ENCODE measurements at regions not wholly inside any gene's neighbourhood (a gene's known extent, or its start where the extent isn't known, plus 50 kb on each side); places are given as distances from the start of the nearest gene placed in this dataset.
"Not testable (repeated sequence)": the region's sequence is repeated elsewhere in the genome, so short reads cannot be mapped to it uniquely, and the experiment has no call there.

DNA sequence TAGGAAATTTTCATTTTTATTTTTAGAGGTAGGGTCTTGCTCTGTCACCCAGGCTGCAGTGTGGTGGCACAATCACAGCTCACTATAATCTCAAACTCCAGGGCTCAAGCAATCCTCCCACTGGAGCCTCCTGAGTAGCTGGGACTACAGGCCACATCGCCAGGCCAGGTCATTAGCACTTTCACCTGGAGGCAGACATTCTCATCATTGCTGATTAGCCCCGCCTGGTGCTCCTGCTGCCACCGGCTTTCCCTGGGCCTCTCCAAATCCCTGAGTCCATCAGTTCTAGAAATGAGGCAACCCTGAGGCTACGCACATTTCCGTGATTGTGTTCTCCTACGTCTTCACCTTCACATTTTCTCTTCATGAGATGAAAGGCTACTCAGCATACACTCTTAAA is 607.7 kb upstream of the NRSN1 start:
- no peak for DNase-seq

DNA sequence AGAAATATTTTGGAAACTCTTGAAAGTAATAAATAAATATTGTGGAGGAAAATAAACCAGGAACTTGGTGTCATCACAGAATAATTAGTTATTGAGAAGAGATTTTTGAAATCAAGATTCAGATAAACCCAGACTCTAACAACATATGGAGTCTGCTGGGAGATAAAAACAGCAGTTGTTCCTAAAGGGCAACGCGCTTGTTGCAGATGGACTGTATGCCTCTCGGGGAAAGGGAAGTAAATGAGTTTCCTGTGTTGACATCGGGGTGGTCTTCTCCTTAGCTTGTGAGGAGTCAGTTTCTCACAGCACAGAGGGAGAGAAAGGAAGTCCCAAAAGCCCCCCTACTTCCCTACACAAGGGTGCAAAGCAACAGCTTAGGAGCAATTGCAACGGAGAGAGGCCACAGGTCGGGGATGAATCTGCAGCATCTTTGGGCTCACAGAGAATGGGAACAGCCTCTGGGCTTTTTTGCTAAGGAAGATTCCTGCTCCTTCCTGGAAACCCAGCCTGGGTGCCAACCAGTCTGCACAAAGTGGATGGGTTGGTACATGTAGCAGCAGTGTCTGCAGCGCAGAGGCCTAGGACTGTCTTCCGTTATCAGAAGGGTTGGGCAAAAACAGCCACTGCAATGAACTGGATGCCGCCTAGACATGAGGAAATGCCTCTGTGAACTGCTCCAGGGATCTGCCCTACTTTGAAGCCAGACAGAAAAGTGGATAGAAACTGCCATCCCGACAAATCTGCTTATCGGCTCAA is 603.0 kb upstream of the NRSN1 start:
- Histone ChIP-seq H3K36me3 (no peaks in the 10 kb centered on the region), H3K4me1 (peaks cover 15% of the 10 kb centered on the region; the same call in 1 of the 2 replicates), H3K9me3 (replicated peaks) (no peaks in the 10 kb centered on the region), H3K27ac (peak overlapping the region; percentile 45), H3K4me3 (peak overlapping the region; percentile 12; the same call in 1 of the 2 replicates), H3K27me3 (no peaks in the 10 kb centered on the region)
- DNase-seq, result peak; percentile 18 to 42

More for the DNA sequence above, 607.7 kb upstream of the NRSN1 start:
- no peak overlapping the region for H3K27ac ChIP-seq
- no peaks in the 10 kb centered on the region; the same call in 1 of the 2 replicates for H3K4me1 ChIP-seq
- H3K27me3 ChIP-seq, result no peaks in the 10 kb centered on the region
- H3K9me3 ChIP-seq (replicated peaks), result no peaks in the 10 kb centered on the region
- no peaks in the 10 kb centered on the region for H3K36me3 ChIP-seq
- H3K4me3 ChIP-seq, result no peak overlapping the region

DNA sequence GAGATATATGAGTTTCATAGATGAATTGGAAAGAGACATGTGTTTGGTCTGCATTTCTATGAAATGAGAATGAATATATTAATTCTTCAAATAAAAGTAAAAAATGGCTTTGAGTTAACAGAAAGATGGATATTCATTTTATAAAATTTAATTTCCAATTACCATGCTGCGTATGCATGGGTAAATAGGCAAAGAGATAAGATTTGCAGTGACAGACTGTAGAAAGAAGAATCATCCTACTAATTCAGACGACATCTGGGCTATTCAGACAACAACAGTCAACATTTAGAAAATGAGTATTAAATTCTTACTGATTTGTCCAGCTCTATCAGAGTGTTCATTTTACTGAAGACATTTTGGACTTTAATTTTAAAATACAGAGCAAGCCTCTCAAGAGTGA is 602.2 kb upstream of the NRSN1 start:
- Histone ChIP-seq H3K36me3 (no peaks in the 10 kb centered on the region), H3K27me3 (no peaks in the 10 kb centered on the region), H3K4me3 (no peak overlapping the region), H3K27ac (peak overlapping the region; percentile 45), H3K4me1 (peaks cover 15% of the 10 kb centered on the region; the same call in 1 of the 2 replicates), H3K9me3 (replicated peaks) (no peaks in the 10 kb centered on the region)
- no peak for DNase-seq

DNA sequence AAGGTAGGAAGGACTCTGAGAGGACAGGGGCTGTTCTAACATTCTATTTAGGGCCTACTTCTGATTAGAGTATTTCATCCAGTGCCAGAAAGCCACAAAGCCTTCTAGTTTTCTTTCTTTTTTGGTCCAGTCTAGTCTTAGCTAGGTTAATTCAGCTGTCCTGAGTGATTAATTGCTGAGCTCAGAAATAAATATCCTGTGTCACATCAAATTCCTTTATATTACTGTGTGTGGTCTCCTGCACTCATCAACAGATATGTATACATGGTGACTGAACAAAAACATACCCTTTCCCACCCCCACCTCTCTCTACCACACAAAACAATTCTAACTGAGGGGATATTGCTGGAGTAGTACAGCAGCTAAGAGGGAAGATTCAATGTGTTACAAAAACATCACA is 601.5 kb upstream of the NRSN1 start:
- Histone ChIP-seq H3K27me3 (no peaks in the 10 kb centered on the region), H3K36me3 (no peaks in the 10 kb centered on the region), H3K4me3 (no peak overlapping the region), H3K4me1 (peaks cover 15% of the 10 kb centered on the region; the same call in 1 of the 2 replicates), H3K27ac (peak overlapping the region; percentile 45; the same call in 1 of the 2 replicates), H3K9me3 (replicated peaks) (no peaks in the 10 kb centered on the region)
- peak in 1 of 2 experiments; percentile 58 for DNase-seq

DNA sequence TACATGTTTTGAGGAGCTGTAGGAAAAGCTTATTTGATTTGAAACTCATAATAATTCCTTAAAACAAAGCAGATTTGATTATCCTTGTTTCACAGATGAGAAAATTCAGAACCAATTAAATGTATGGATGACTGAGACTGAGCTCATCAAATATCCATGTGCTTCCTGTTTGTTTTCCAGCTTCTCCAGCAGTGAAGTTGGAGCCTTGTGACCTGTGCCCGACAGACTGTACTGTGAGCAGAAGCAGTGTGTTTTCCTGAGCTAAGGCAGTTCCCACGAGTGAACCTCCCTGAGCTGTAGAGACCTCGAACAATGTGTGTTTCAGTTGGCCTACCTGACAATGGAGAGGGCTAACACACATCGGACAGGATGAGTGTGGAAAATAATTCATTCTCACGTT is 599.5 kb upstream of the NRSN1 start:
- Histone ChIP-seq H3K27me3 (no peaks in the 10 kb centered on the region), H3K9me3 (replicated peaks) (no peaks in the 10 kb centered on the region), H3K4me1 (peaks cover 15% of the 10 kb centered on the region; the same call in 1 of the 2 replicates), H3K27ac (no peak overlapping the region), H3K4me3 (no peak overlapping the region), H3K36me3 (no peaks in the 10 kb centered on the region)
- DNase-seq, result no peak

DNA sequence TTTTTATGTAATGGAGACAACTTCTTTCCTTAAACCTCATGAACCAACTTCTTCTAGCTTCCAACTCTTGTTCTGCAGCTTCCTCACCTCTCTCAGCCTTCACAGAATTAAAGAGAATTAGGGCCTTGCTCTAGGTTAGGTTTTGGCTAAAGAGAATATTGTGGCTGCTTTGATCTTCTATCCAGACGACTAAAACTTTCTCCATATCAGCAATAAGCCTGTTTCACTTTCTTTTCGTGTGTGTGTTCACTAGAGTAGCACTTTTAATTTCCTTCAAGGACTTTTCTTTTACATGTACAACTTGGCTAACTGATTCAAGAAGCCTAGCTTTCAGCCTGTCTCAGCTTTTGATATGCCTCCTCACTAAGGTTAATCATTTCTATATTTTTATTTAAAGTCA is 596.1 kb upstream of the NRSN1 start:
- H3K9me3 ChIP-seq (replicated peaks), result no peaks in the 10 kb centered on the region
- no peak overlapping the region for H3K27ac ChIP-seq
- H3K27me3 ChIP-seq, result no peaks in the 10 kb centered on the region
- DNase-seq, result no peak
- H3K4me1 ChIP-seq, result peaks cover 5% of the 10 kb centered on the region; the same call in 1 of the 2 replicates
- no peak overlapping the region for H3K4me3 ChIP-seq
- H3K36me3 ChIP-seq, result no peaks in the 10 kb centered on the region

- DNase-seq, result peak in 1 of 2 experiments; percentile 31
- Histone ChIP-seq H3K9me3 (replicated peaks) (no peaks in the 10 kb centered on the region), H3K4me3 (no peak overlapping the region), H3K27ac (no peak overlapping the region; the same call in 1 of the 2 replicates), H3K27me3 (no peaks in the 10 kb centered on the region), H3K36me3 (no peaks in the 10 kb centered on the region), H3K4me1 (peaks cover 3% of the 10 kb centered on the region; the same call in 1 of the 2 replicates)
Observed at GRCh38 chr6:23531666-23532065, 594.3 kb upstream of the NRSN1 start.

DNA sequence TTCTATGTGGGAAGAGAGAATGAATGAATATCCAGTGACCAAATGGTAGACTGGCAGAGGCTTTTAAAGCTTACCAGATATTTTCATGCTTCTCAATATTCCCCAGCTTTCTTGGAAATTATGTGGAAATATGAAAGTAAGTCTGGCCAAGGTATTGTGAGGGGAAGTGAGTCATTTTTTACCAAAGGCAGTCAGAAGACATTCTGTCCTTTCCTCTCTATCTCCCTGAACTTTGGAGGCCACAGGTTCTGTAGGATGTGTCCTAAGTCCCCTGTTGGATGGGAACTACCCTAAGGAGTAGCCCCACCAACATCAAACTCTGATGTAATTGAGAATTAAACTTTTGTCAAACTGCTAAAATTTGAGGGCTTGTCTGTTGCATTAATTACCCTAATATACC is 593.8 kb upstream of the NRSN1 start:
- Histone ChIP-seq H3K4me3 (no peak overlapping the region), H3K4me1 (peaks cover 3% of the 10 kb centered on the region; the same call in 1 of the 2 replicates), H3K27me3 (no peaks in the 10 kb centered on the region), H3K27ac (no peak overlapping the region; the same call in 1 of the 2 replicates), H3K36me3 (no peaks in the 10 kb centered on the region), H3K9me3 (replicated peaks) (no peaks in the 10 kb centered on the region)
- no peak for DNase-seq

GRCh38 chr6:23533311-23533710 is 592.7 kb upstream of the NRSN1 start:
- Histone ChIP-seq H3K36me3 (no peaks in the 10 kb centered on the region), H3K27ac (no peak overlapping the region), H3K27me3 (no peaks in the 10 kb centered on the region), H3K9me3 (replicated peaks) (no peaks in the 10 kb centered on the region), H3K4me1 (peaks cover 3% of the 10 kb centered on the region; the same call in 1 of the 2 replicates), H3K4me3 (no peak overlapping the region)
- DNase-seq, result no peak

DNA sequence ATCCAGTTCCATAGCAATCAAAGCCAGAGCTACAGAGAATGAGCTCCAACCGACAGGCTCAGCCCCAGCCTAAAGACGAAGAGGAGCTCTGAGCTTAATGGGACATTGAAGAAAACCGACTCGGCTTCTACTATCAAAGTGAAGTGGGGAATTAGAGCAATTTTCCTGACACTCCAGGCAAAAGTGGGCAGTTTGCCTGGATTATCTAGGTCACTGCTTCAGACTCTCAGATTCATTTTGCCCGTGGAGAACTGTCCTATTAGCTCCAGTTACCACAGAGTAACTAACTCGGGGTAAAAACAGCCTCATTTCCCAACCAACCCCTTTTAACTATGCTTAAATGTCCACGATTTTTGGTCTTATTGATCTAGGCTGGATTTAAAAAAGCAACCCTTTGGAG is 592.1 kb upstream of the NRSN1 start:
- Histone ChIP-seq H3K4me3 (no peak overlapping the region), H3K9me3 (replicated peaks) (no peaks in the 10 kb centered on the region), H3K27ac (no peak overlapping the region), H3K36me3 (no peaks in the 10 kb centered on the region), H3K4me1 (peaks cover 3% of the 10 kb centered on the region; the same call in 1 of the 2 replicates), H3K27me3 (no peaks in the 10 kb centered on the region)
- DNase-seq, result no peak

DNA sequence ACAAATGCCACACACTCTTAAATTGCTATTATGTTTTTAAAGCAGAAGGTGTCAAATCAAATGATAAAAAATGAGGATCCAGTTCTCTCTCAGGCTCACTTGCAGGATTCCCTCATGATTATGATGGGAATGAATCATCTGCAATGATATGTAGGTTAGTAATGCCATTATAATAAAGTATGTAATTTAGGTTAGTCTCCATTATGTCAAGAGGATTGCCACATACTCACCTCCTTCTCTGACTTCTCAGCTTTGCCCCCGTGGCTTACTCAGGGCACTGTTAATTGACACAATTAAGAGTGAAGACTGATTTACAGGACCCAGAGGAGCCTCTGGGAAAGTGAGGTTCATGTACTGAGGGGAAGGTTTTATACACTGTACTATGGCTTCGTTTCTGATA is 591.7 kb upstream of the NRSN1 start:
- Histone ChIP-seq H3K27me3 (no peaks in the 10 kb centered on the region), H3K27ac (no peak overlapping the region), H3K4me1 (peaks cover 3% of the 10 kb centered on the region; the same call in 1 of the 2 replicates), H3K4me3 (no peak overlapping the region), H3K9me3 (replicated peaks) (no peaks in the 10 kb centered on the region), H3K36me3 (no peaks in the 10 kb centered on the region)
- no peak for DNase-seq

DNA sequence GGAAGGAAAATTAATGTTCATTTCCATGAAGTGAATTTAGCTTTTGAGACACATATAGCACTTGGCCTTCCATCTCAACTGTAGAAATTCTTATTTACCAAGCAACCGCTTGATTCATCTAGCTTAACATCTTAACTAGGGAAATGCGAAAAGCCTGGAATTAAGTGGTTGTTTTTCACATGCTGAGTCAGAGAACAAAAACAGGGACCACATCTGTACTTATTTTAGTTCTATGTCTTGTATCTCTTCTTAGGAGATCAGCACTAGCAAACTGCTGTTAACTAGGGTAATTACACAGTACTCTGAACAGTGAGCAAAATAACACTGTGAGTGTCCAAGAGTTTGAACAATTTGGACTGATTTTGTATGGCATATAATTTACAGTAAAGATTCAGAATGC is 590.9 kb upstream of the NRSN1 start:
- no peak for DNase-seq
- Histone ChIP-seq H3K27me3 (no peaks in the 10 kb centered on the region), H3K9me3 (replicated peaks) (no peaks in the 10 kb centered on the region), H3K4me3 (no peak overlapping the region), H3K36me3 (no peaks in the 10 kb centered on the region), H3K27ac (no peak overlapping the region), H3K4me1 (peaks cover 3% of the 10 kb centered on the region; the same call in 1 of the 2 replicates)

- Histone ChIP-seq H3K27ac (no peak overlapping the region), H3K4me1 (no peaks in the 10 kb centered on the region), H3K4me3 (no peak overlapping the region), H3K36me3 (no peaks in the 10 kb centered on the region), H3K27me3 (no peaks in the 10 kb centered on the region), H3K9me3 (replicated peaks) (no peaks in the 10 kb centered on the region)
- no peak for DNase-seq
Observed at GRCh38 chr6:23537828-23538227, 588.2 kb upstream of the NRSN1 start.

DNA sequence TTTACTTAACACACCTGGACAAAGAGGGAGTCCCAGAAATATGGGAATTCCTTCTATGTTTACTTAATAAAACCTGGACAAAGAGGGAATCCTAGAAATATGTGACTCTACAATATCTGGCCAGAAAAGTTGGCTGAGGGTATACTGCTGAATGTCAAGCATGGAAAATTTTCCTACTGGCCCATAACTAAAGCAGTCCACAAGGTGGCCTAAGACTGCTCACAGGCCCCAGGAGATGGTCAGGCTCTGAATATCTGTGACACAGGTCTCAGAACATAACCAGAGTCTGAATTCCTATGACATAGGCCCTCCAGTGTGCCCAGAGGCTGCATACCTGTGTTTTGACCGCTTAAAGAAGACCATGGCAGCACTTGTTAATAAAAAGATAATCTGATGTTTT is 578.2 kb upstream of the NRSN1 start:
- no peaks in the 10 kb centered on the region for H3K9me3 ChIP-seq (replicated peaks)
- H3K4me3 ChIP-seq, result no peak overlapping the region
- H3K27ac ChIP-seq, result no peak overlapping the region
- H3K36me3 ChIP-seq, result no peaks in the 10 kb centered on the region
- H3K4me1 ChIP-seq, result no peaks in the 10 kb centered on the region
- H3K27me3 ChIP-seq, result no peaks in the 10 kb centered on the region
- DNase-seq, result no peak

GRCh38 chr6:23554953-23555352 is 571.1 kb upstream of the NRSN1 start:
- not testable (repeated sequence) for H3K4me3 ChIP-seq; DNase-seq; H3K4me1 ChIP-seq; H3K27ac ChIP-seq; H3K36me3 ChIP-seq; H3K27me3 ChIP-seq; H3K9me3 ChIP-seq (replicated peaks)
